IPS DF 6.9 (cell line): ENCODE measurements at regions not wholly inside any gene's neighbourhood (a gene's known extent, or its start where the extent isn't known, plus 50 kb on each side); places are given as distances from the start of the nearest gene placed in this dataset.

Experiments
- DNase-seq: peaks from one replicate; pipeline ENCODE4 v3.0.0-alpha.2; 2013; ENCODE audit warnings: low read depth, low spot score
- H3K27ac ChIP-seq: one replicate; pipeline ENCODE4 v1.5.1; 2013; ENCODE audit warnings: low read length, control low read depth
- H3K27me3 ChIP-seq: 2 replicates; pipeline ENCODE4 v1.6.1; 2013; ENCODE audit warnings: mild to moderate bottlenecking, low read length; ENCODE audit not compliant: control insufficient read depth, insufficient read depth
- H3K36me3 ChIP-seq: 2 replicates; pipeline ENCODE4 v1.6.1; 2013; ENCODE audit warnings: low read length; ENCODE audit not compliant: control insufficient read depth, insufficient read depth
- H3K4me1 ChIP-seq: 2 replicates; pipeline ENCODE4 v1.6.1; 2013; ENCODE audit warnings: low read length; ENCODE audit not compliant: control insufficient read depth, insufficient read depth
- H3K4me3 ChIP-seq: 2 replicates; pipeline ENCODE4 v1.5.1; 2013; ENCODE audit warnings: mild to moderate bottlenecking, low read length
- H3K9me3 ChIP-seq: 2 replicates; pipeline ENCODE4 v1.6.1; 2013; ENCODE audit warnings: low read length, inconsistent platforms; ENCODE audit not compliant: control insufficient read depth, insufficient read depth
- WGBS: extraction: QIAGEN DNeasy Blood & Tissue Kit; methylation state at CpG from one replicate; pipeline ENCODE4 v1.1.7; 2013; ENCODE audit warnings: mixed read lengths, missing lambda C conversion rate; ENCODE audit not compliant: insufficient read length, insufficient coverage; 5-methylcytosine and 5-hydroxymethylcytosine counted together

DNA sequence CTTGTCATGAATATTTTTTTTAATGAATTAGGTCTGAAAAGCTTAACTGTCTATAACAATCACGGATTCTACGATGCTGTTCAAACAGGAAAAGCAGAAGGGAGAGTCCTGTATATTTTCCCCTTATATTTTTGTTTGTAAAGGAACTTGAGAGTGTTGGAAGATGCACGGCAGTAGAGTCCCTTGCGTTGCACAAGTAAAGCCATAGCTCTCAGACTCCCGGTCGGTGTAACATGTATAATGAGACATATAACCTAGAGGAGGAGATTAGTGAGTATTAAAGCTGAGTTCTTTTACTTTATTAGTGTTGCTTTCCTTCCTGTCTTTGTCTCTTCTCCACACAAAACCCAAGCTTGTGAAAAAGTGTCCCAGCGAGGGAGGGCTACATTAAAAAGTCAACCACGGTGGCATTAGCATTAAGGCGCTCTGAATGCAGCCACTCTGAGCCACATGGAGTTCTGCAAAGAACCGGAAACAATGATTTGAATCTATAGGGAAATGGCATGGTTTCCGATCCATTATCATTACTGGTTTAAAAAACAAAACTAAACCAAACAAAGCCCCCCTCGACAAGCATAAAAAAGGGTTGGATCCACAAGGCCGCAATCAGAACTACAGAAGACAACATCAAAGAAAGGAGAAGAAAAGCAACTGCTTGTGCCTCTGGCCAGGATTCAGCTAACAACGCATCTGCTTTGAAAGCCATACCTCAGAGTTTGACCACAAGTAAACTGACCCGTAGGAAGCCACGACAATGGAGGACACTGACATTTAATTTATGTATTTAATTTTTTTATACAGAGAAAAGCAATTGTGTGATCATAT, 356.8 kb downstream of the LMO4 start:
- H3K36me3 ChIP-seq, result no peaks in the 10 kb centered on the region
- no CpG with 5 or more reads among the region's 16 CpGs for WGBS
- no peaks in the 10 kb centered on the region for H3K9me3 ChIP-seq
- H3K27me3 ChIP-seq, result no peaks in the 10 kb centered on the region; the same call in 1 of the 2 replicates
- no peak overlapping the region for H3K4me3 ChIP-seq
- H3K4me1 ChIP-seq, result peaks cover 5% of the 10 kb centered on the region; the same call in 1 of the 2 replicates
- no peak for DNase-seq
- no peak overlapping the region for H3K27ac ChIP-seq

DNA sequence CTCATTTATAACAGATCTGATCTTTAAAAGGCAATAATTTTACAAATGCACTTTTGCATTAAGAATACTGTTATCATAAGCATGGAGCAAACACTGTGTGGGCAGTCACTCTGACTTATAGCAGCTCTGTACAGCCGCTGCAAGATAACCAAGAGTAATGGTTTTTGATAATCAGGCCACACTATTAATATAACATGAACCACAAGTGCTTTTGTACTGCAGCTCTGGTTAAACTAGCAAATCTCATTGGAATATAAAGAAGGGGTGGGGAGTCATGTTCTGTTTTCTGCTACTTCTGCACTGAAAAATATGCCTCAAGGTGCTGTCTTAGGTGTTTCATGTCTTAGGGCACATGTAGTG, 357.4 kb downstream of the LMO4 start:
- Histone ChIP-seq H3K27ac (no peak overlapping the region), H3K27me3 (no peaks in the 10 kb centered on the region; the same call in 1 of the 2 replicates), H3K36me3 (no peaks in the 10 kb centered on the region), H3K9me3 (no peaks in the 10 kb centered on the region), H3K4me3 (no peak overlapping the region), H3K4me1 (peaks cover 5% of the 10 kb centered on the region; the same call in 1 of the 2 replicates)
- no CpG with 5 or more reads among the region's 1 CpG for WGBS
- no peak for DNase-seq

DNA sequence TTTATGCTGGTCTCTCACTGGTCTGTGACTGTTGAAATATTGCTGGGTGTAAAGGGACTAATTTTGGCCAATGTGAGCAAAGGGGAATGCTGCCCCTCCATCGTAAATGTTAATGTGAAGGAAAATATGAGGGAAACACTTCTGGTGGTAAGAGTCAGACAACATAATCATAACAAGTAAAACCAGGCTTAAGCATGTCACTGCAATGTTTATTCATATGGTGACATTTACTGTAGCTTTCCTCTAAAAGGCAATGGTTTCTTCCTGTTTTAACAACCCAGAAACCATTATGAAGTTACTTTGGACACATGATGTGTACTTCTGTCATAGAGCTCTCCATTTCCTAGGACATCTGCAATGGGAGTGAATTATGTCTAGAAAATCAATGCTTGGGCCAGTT, 358.0 kb downstream of the LMO4 start:
- DNase-seq, result no peak
- H3K27ac ChIP-seq, result no peak overlapping the region
- H3K36me3 ChIP-seq, result no peaks in the 10 kb centered on the region
- H3K27me3 ChIP-seq, result no peaks in the 10 kb centered on the region; the same call in 1 of the 2 replicates
- WGBS, result no CpG with 5 or more reads among the region's 1 CpG
- no peaks in the 10 kb centered on the region for H3K9me3 ChIP-seq
- H3K4me3 ChIP-seq, result no peak overlapping the region
- peaks cover 5% of the 10 kb centered on the region; the same call in 1 of the 2 replicates for H3K4me1 ChIP-seq

DNA sequence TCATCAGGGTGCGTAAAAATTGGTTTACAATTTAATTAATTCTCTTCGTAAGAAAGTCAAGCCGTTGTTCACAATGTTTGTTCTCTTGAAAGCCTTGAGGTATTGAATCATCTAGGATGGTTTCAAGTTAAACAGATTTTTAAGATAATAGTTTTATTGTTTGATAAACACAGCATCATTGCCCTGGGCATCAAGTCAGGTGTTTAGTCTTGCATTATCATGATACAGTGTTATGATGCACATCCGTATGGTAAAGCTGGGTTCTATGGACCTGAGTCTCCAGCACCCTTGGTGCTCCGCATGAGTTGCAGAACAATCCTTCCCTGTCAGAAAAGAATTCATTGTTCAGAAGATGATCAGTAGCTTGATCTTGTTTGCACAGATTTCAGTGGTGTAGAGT, 359.5 kb downstream of the LMO4 start:
- no peak overlapping the region for H3K4me3 ChIP-seq
- WGBS, result no CpG with 5 or more reads among the region's 5 CpGs
- peaks cover 5% of the 10 kb centered on the region; the same call in 1 of the 2 replicates for H3K4me1 ChIP-seq
- no peaks in the 10 kb centered on the region; the same call in 1 of the 2 replicates for H3K27me3 ChIP-seq
- H3K27ac ChIP-seq, result no peak overlapping the region
- H3K9me3 ChIP-seq, result no peaks in the 10 kb centered on the region
- DNase-seq, result no peak
- H3K36me3 ChIP-seq, result no peaks in the 10 kb centered on the region

DNA sequence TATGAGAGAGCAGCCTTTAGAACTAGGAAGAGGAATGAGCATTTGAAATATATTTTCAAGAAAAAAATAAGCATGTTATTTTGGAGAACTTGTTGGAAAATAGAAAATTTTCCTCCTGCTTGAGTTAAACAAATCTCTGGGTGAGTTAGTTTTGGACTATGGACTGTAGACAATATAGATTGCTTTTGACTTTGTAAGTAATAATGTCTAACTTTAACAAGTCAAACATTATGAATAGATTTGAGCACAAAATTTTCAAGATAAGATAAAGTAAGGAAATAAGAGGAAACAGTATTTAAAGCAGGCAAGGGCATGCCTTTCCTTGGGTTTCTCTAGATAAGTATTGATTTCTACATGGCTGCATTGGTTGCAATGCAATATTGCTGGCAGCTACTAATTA, 360.8 kb downstream of the LMO4 start:
- Histone ChIP-seq H3K4me3 (no peak overlapping the region), H3K36me3 (no peaks in the 10 kb centered on the region), H3K4me1 (peaks cover 5% of the 10 kb centered on the region; the same call in 1 of the 2 replicates), H3K27me3 (no peaks in the 10 kb centered on the region; the same call in 1 of the 2 replicates), H3K9me3 (no peaks in the 10 kb centered on the region), H3K27ac (no peak overlapping the region)
- DNase-seq, result no peak

DNA sequence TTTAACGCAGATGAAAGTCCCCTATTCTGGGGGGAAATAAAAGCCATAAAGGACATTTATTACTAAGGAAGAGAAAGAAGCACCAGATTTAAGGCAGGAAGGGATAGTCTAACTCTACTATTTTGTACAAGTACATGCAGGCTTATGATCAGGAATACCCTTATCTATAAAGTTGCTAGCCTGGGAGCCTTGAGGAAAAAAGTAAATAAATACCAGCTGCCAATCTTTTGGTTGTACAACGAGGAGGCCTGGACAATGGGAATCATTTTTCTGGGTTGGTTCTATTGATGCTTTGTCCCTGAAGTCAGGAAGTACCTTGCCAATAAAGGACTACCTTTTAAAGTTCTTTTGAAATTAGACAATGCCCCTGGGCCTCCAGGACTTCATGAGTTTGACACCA, 367.8 kb downstream of the LMO4 start:
- no CpG with 5 or more reads among the region's 2 CpGs for WGBS
- Histone ChIP-seq H3K4me1 (no peaks in the 10 kb centered on the region), H3K4me3 (no peak overlapping the region), H3K9me3 (no peaks in the 10 kb centered on the region), H3K27ac (no peak overlapping the region), H3K36me3 (no peaks in the 10 kb centered on the region), H3K27me3 (no peaks in the 10 kb centered on the region)
- no peak for DNase-seq

DNA sequence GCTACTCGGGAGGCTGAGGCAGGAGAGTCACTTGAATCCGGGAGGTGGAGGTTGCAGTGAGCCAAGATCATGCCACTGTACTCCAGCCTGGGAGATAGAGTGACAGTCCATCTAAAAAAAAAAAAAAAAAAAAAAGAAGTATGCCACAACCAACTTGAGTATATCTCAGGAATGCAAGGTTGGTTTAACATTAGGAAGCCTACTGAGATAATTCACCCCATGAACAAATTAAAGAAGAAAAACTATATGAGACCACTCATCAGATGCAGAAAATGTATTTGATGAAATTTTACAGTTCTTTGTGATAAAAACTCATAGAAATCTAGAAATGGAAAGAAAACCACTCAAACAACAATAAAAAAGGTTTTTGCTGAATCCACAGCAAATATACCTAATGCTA, 373.8 kb downstream of the LMO4 start:
- no peaks in the 10 kb centered on the region for H3K9me3 ChIP-seq
- no peak for DNase-seq
- H3K36me3 ChIP-seq, result no peaks in the 10 kb centered on the region
- no peaks in the 10 kb centered on the region for H3K4me1 ChIP-seq
- H3K4me3 ChIP-seq, result no peak overlapping the region
- WGBS, result no CpG with 5 or more reads among the region's 2 CpGs
- H3K27ac ChIP-seq, result no peak overlapping the region
- H3K27me3 ChIP-seq, result no peaks in the 10 kb centered on the region

DNA sequence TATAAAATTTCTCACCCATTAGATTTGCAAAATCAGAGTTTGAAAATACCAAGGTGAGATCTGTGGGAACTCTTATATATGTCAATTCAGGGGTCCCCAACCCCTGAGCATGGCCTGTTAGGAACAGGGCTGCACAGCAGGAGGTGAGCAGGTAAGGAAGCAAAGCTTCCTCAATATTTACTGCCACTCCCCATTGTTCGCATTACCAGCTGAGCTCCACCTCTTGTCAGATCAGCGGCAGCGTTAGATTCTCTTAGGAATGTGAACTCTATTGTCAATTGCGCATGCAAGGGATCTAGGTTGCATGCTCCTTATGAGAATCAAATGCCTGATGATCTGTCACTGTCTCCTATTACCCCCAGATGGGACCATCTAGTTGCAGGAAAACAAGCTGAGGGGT, 376.6 kb downstream of the LMO4 start:
- H3K4me1 ChIP-seq, result no peaks in the 10 kb centered on the region
- H3K4me3 ChIP-seq, result no peak overlapping the region
- H3K27me3 ChIP-seq, result no peaks in the 10 kb centered on the region
- H3K36me3 ChIP-seq, result no peaks in the 10 kb centered on the region
- WGBS, result no CpG with 5 or more reads among the region's 4 CpGs
- no peak overlapping the region for H3K27ac ChIP-seq
- no peaks in the 10 kb centered on the region for H3K9me3 ChIP-seq
- DNase-seq, result no peak

DNA sequence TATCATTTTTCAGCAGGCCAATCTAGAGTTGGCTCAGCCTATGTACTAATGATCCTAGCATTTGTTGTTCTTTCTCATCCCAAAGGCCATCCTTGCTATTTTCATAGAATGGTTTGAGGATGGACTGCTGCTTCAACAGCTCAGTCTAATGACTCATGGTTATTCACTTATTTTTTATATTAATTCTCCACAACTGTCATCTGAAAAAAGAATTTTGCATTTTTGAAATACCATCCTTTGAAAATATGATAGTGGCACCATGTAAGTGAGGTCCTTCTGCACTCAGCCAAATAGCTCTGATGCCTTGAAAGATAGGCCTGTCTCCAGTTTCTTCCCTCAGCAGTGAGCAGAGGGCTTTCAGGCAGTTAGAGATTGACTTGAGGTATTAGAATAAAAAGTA, 377.5 kb downstream of the LMO4 start:
- no peaks in the 10 kb centered on the region for H3K36me3 ChIP-seq
- H3K4me3 ChIP-seq, result no peak overlapping the region
- no peak for DNase-seq
- no peak overlapping the region for H3K27ac ChIP-seq
- no peaks in the 10 kb centered on the region for H3K9me3 ChIP-seq
- H3K4me1 ChIP-seq, result no peaks in the 10 kb centered on the region
- no peaks in the 10 kb centered on the region for H3K27me3 ChIP-seq

DNA sequence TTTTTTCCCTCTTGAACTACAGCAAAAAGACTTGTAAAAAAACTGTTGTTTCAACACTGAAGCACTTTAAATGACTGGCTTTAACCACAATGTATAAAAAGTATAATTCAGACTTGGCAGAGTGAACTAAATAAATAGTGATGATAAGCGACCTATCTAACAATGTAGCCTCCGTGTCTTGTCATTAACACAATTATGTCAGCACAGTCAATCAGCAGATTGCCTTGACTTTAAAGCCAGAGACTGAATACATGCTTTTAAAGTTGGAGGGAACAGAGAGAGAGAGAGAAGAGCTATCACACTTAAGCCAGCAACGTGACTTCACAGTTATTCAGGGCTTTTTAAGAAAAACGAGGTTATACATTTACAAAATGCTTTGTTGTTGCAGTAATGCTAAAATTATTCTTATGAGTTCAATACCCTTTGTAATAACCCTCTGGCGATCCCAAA, 378.1 kb downstream of the LMO4 start:
- Histone ChIP-seq H3K4me3 (no peak overlapping the region), H3K9me3 (no peaks in the 10 kb centered on the region), H3K27me3 (no peaks in the 10 kb centered on the region), H3K36me3 (no peaks in the 10 kb centered on the region), H3K27ac (no peak overlapping the region), H3K4me1 (0 out of 2 replicates have a peak, but pooled peaks cover 1% of the 10 kb centered on the region)
- no CpG with 5 or more reads among the region's 5 CpGs for WGBS
- DNase-seq, result no peak

DNA sequence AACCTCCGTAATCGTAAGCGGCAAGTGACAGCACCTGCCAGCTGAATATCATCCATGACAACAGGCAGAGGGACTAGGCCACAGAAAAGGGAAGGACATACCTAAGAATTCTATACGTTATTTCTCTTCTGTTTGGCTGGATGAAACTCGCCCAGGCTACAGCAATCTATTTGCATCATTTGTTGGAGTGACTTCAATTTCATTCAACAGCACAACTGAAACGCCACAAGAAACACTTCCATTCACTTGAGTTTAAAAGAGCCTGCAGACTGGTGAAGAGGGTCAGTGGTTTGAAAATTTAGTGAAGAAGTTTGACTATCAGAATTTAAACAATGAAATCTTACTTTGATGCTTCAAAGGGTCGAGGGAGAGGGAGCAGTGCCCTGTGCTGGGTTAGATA, 378.7 kb downstream of the LMO4 start:
- Histone ChIP-seq H3K4me1 (0 out of 2 replicates have a peak, but pooled peaks cover 1% of the 10 kb centered on the region), H3K9me3 (no peaks in the 10 kb centered on the region), H3K36me3 (no peaks in the 10 kb centered on the region), H3K27me3 (no peaks in the 10 kb centered on the region), H3K27ac (no peak overlapping the region), H3K4me3 (no peak overlapping the region)
- WGBS, result no CpG with 5 or more reads among the region's 7 CpGs
- DNase-seq, result no peak
